HEK293T (cell line): ENCODE measurements at regions not wholly inside any gene's neighbourhood (a gene's known extent, or its start where the extent isn't known, plus 50 kb on each side); places are given as distances from the start of the nearest gene placed in this dataset.

ENCODE experiments used
- CTCF ChIA-PET: fragments of 350-600 bp; formaldehyde crosslinking; extraction: SDS; loops from one replicate; lab custom pipeline; 2021; ENCODE audit warnings: antibody characterized with exemption, inconsistent platforms; lab: Yijun Ruan, JAX
- POLR2A ChIA-PET: fragments of 350-600 bp; formaldehyde crosslinking; extraction: SDS; loops from one replicate; lab custom pipeline; 2020; ENCODE audit warnings: antibody characterized with exemption, inconsistent platforms; lab: Yijun Ruan, JAX
- DNase-seq: peaks from one replicate; pipeline ENCODE4 v3.0.0; 2012; ENCODE audit warnings: mixed read lengths; ENCODE audit errors: extremely low spot score
- ARNT ChIP-seq: fragments of 450-650 bp; IDR thresholded peaks from 2 replicates; pipeline ENCODE4 v1.6.1; 2017; ENCODE audit warnings: mild to moderate bottlenecking
- BHLHE40 ChIP-seq: fragments of 450-650 bp; IDR thresholded peaks from 2 replicates; pipeline ENCODE4 v1.6.1; 2016; ENCODE audit warnings: mild to moderate bottlenecking, moderate library complexity, borderline replicate concordance
- CTBP1 ChIP-seq: fragments of 450-650 bp; IDR thresholded peaks from 2 replicates; pipeline ENCODE4 v1.6.1; 2016; ENCODE audit warnings: borderline replicate concordance
- ELF4 ChIP-seq: fragments of 450-650 bp; IDR thresholded peaks from 2 replicates; pipeline ENCODE4 v1.6.1; 2017; ENCODE audit warnings: antibody characterized with exemption
- FOXA1 ChIP-seq: fragments of 450-650 bp; IDR thresholded peaks from 2 replicates; pipeline ENCODE4 v1.6.1; 2016; ENCODE audit warnings: mild to moderate bottlenecking
- FOXK2 ChIP-seq: fragments of 450-650 bp; IDR thresholded peaks from 2 replicates; pipeline ENCODE4 v1.6.1; 2016; ENCODE audit warnings: mild to moderate bottlenecking
- HDGF ChIP-seq: fragments of 450-650 bp; IDR thresholded peaks from 2 replicates; pipeline ENCODE4 v1.6.1; 2017; ENCODE audit warnings: antibody characterized with exemption, borderline replicate concordance
- L3MBTL2 ChIP-seq: fragments of 450-650 bp; conservative IDR thresholded peaks from 2 replicates; pipeline ENCODE4 v1.6.1; 2016; ENCODE audit warnings: mild to moderate bottlenecking
- LEF1 ChIP-seq: fragments of 450-650 bp; IDR thresholded peaks from 2 replicates; pipeline ENCODE4 v1.6.1; 2017; ENCODE audit warnings: mild to moderate bottlenecking, borderline replicate concordance
- NFRKB ChIP-seq: fragments of 450-650 bp; IDR thresholded peaks from 2 replicates; pipeline ENCODE4 v1.6.1; 2016; ENCODE audit warnings: mild to moderate bottlenecking, moderate library complexity
- PKNOX1 ChIP-seq: fragments of 450-650 bp; IDR thresholded peaks from 2 replicates; pipeline ENCODE4 v1.6.1; 2016
- SP1 ChIP-seq: fragments of 450-650 bp; IDR thresholded peaks from 2 replicates; pipeline ENCODE4 v1.6.1; 2017
- SUZ12 ChIP-seq: fragments of 450-650 bp; IDR thresholded peaks from 2 replicates; pipeline ENCODE4 v1.6.1; 2016; ENCODE audit warnings: mild to moderate bottlenecking
- TARDBP ChIP-seq: fragments of 450-650 bp; IDR thresholded peaks from 2 replicates; pipeline ENCODE4 v1.6.1; 2016
- ZNF384 ChIP-seq: fragments of 450-650 bp; IDR thresholded peaks from 2 replicates; pipeline ENCODE4 v1.6.1; 2016

- TF ChIP-seq FOXK2 (no peak), TARDBP (no peak), PKNOX1 (no peak), LEF1 (no peak), NFRKB (no peak), CTBP1 (no peak), SP1 (no peak), SUZ12 (no peak), BHLHE40 (no peak), FOXA1 (no peak), HDGF (no peak)
- no peak for DNase-seq
- ChIA-PET CTCF (no interaction called here), POLR2A (no interaction called here)
Observed at GRCh38 chr3:6531153-6531552, 329.8 kb upstream of the GRM7 start.

DNA sequence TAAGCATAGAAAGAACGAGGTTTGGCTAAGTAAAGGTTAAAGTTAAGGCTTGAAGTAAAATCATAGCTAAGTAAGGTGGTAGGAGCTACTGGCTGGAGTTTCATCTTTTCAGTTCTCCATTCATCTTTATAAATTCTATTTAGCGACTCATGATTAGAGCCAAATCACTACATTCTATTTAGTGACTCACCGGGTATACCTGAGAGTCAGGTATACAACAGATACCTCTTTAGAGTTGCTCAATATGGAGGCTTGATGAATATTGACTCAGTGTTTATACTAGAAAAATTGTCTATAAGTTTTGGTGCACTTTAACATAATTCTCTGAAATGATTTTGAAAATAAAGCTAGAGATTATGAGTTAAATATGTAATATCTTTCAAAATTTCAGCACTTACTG is 328.8 kb upstream of the GRM7 start:
- ChIA-PET POLR2A (no interaction called here), CTCF (interaction anchor here (0.7 kb wide), 1 partner anchor 25 kb away, joined by 3 read pairs; no protein-coding TSS in a partner anchor)
- no peak for DNase-seq
- no peak for TF ChIP-seq NFRKB

GRCh38 chr3:6540981-6541380 is 319.9 kb upstream of the GRM7 start:
- DNase-seq = no peak
- ChIA-PET POLR2A (no interaction called here), CTCF (no interaction called here)
- TF ChIP-seq SP1 = no peak
- TF ChIP-seq SUZ12 = no peak
- TF ChIP-seq CTBP1 = no peak

GRCh38 chr3:6542795-6543194 is 318.1 kb upstream of the GRM7 start:
- TF ChIP-seq ELF4 (no peak), ZNF384 (no peak), BHLHE40 (no peak), SP1 (no peak)
- DNase-seq = no peak
- ChIA-PET POLR2A (no interaction called here), CTCF (no interaction called here)

DNA sequence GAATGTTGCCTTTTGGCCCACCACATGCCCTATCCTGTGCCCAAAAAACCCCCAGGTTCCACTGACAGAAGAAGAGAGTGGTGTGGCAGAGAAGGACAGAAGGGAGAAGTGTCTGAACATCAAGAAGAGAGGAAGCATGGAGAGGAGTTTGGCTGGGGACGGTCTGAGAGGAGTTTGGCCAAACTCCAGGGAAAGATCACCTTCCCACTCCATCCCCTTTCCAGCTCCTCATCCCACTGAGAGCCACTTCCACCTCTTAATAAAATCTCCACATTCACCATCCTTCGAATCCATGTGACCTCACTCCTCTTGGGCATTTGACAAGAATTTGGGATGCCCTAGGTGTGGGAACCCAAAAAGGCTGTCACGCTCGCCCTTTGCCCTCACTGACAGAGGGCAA is 311.6 kb upstream of the GRM7 start:
- TF ChIP-seq L3MBTL2 = no peak
- TF ChIP-seq FOXK2 = no peak
- TF ChIP-seq ZNF384 = no peak
- TF ChIP-seq SP1 = no peak
- no peak for TF ChIP-seq ELF4
- TF ChIP-seq FOXA1 = no peak
- TF ChIP-seq SUZ12 = no peak
- no peak for TF ChIP-seq CTBP1
- no peak for TF ChIP-seq LEF1
- TF ChIP-seq NFRKB = no peak
- no peak for TF ChIP-seq PKNOX1
- POLR2A ChIA-PET = no interaction called here
- CTCF ChIA-PET = no interaction called here
- no peak for DNase-seq

GRCh38 chr3:6551165-6551564 is 309.8 kb upstream of the GRM7 start:
- TF ChIP-seq ELF4 (no peak), L3MBTL2 (no peak), BHLHE40 (no peak), HDGF (no peak), FOXA1 (no peak), FOXK2 (no peak)
- CTCF ChIA-PET = no interaction called here
- POLR2A ChIA-PET = no interaction called here
- no peak for DNase-seq

DNA sequence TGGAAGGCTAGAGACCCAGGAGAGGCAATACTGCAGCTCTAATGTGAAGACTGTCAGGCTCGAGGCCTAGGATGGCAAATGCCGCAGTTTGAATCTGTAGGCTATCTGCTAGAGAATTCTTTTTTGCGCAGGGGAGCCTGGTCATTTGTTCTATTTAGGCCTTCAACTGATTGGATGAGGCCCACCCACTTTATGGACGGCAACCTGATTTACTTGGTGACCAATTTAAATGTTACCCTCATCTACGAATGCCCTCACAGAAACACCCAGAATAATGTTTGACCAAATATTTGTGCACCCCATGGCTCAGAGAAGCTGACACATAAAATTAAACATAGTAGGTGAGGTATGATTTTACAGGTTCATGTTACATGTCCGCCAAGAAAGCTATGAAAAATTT is 300.7 kb upstream of the GRM7 start:
- ChIA-PET CTCF (no interaction called here), POLR2A (no interaction called here)
- no peak for DNase-seq
- no peak for TF ChIP-seq NFRKB
- no peak for TF ChIP-seq HDGF
- TF ChIP-seq ARNT = no peak
- TF ChIP-seq CTBP1 = no peak
- no peak for TF ChIP-seq ZNF384

GRCh38 chr3:6567241-6567640 is 293.7 kb upstream of the GRM7 start:
- no peak for TF ChIP-seq FOXA1
- TF ChIP-seq L3MBTL2 = no peak
- no peak for TF ChIP-seq HDGF
- no peak for TF ChIP-seq PKNOX1
- no peak for TF ChIP-seq TARDBP
- TF ChIP-seq ELF4 = no peak
- no peak for TF ChIP-seq SUZ12
- no peak for DNase-seq
- POLR2A ChIA-PET = no interaction called here
- CTCF ChIA-PET = no interaction called here
